ENCODE measurements at regions not wholly inside any gene's neighbourhood (a gene's known extent, or its start where the extent isn't known, plus 50 kb on each side); places are given as distances from the start of the nearest gene placed in this dataset.

- peak; percentile 91 for DNase-seq (ENCODE audit: low read depth)
Observed at GRCh38 chr3:43155464-43156121, 49.7 kb upstream of the POMGNT2 start.
